ENCODE measurements at regions not wholly inside any gene's neighbourhood (a gene's known extent, or its start where the extent isn't known, plus 50 kb on each side); places are given as distances from the start of the nearest gene placed in this dataset.

- in situ Hi-C loops (cut with MboI; ENCODE audit: low pct_unique_long_range_greater_than_20kb, low sequenced_read_pairs) = no loop called here
- no peak for DNase-seq
Measured at GRCh38 chr6:170232186-170233002, 58.5 kb downstream of the DLL1 start.

- DNase-seq = no peak
- in situ Hi-C loops (cut with MboI; ENCODE audit: low pct_unique_long_range_greater_than_20kb, low sequenced_read_pairs) = no loop called here
Measured at GRCh38 chr6:170231293-170232185, 59.3 kb downstream of the DLL1 start.

DNA sequence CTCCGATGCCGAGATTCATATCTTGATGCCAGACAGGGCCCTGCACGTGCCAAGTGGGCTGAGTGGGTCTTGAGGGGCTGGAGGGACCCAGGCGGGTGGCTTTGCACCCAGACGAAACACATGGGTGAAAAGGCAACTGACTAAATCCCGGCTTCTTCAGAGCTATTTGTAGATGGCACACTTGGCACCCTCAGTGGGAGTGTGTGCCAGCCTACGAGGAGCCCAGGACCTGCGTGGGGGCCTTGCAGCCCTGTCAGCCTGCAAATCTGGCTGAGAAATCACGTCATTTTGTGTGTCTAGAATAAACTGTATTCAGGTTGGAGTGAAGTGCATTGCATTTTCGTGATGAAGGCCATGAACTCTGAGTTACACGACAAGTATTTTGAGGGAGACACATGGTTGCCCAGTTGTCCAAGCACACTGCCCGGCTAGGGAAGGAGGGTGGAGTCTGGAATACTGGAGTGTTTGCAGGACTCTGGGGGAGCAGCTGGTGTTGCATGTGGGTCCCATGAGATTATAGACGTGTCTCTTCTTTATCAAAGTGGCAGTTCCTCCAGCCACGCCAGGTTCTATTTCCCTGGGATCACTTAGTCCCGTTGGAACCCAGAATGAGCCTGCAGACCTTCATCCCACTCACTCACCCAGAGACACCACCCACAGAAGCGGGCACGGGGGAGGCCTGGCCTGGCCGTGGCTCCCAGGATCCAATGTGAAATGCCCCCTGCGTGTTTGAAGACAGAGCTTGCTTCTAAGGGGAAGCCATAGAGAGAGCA is 60.2 kb downstream of the DLL1 start:
- in situ Hi-C loops (cut with MboI; ENCODE audit: low pct_unique_long_range_greater_than_20kb, low sequenced_read_pairs) = no loop called here
- no peak for DNase-seq

- in situ Hi-C loops (cut with MboI; ENCODE audit: low pct_unique_long_range_greater_than_20kb, low sequenced_read_pairs) = no loop called here
- DNase-seq = no peak
Measured at GRCh38 chr6:170229851-170230519, 60.9 kb downstream of the DLL1 start.

DNA sequence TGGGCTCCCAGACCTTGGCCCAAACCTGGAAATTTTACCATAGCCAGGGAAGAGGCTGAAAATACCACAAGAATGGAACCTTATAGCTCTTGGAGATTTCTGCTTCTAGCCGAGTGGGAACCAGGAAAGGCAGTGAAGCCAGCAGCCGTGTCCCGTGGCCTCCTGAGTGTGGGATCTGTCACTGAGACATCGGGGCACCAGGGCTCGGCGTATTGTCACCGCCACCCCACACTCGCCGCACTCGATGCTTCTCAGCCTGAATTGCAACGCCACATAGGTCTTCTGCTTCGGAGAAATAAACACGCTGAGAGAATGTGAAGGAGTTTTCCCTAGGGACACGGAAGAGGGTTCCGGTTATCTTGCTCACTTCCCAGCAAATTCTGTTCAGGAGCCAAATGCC is 61.5 kb downstream of the DLL1 start:
- DNase-seq = no peak
- in situ Hi-C loops (cut with MboI; ENCODE audit: low pct_unique_long_range_greater_than_20kb, low sequenced_read_pairs) = no loop called here

GRCh38 chr6:170228946-170229310 is 62.0 kb downstream of the DLL1 start:
- in situ Hi-C loops (cut with MboI; ENCODE audit: low pct_unique_long_range_greater_than_20kb, low sequenced_read_pairs) = no loop called here
- DNase-seq = no peak

GRCh38 chr6:170227996-170228945 is 62.6 kb downstream of the DLL1 start:
- DNase-seq = no peak
- in situ Hi-C loops (cut with MboI; ENCODE audit: low pct_unique_long_range_greater_than_20kb, low sequenced_read_pairs) = no loop called here

- in situ Hi-C loops (cut with MboI; ENCODE audit: low pct_unique_long_range_greater_than_20kb, low sequenced_read_pairs) = no loop called here
- no peak for DNase-seq
Measured at GRCh38 chr6:170227521-170227983, 63.3 kb downstream of the DLL1 start.

GRCh38 chr6:170226647-170227046 is 64.2 kb downstream of the DLL1 start:
- no peak for DNase-seq
- in situ Hi-C loops (cut with MboI; ENCODE audit: low pct_unique_long_range_greater_than_20kb, low sequenced_read_pairs) = no loop called here

DNA sequence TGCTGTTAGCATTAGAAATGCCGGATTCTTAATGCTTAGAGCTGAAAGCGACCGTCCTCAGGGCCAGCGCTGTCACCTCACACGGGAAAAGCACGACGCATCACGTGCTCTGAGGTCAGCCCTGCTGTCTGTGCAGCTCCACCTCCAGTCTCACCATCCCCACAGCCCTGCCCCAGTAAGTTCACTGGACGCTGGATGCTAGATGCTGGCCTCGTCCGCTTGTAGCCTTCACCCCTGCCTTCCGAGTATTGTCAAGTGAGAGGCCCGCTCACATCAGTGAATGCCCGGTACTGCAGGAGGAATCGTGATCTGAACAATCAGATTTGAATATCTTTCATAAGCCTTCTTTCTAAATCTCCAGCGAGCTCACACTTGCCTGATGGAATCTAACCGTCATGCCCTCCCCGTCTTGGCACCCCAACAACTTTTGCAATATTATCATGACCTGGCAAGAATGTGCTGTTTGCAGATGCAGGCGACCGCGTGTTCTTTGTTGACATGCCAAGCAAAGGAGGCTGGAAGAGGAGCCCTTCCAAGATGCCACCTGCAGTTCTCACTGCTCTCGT is 64.9 kb downstream of the DLL1 start:
- no peak for DNase-seq
- in situ Hi-C loops (cut with MboI; ENCODE audit: low pct_unique_long_range_greater_than_20kb, low sequenced_read_pairs) = no loop called here

GRCh38 chr6:170224694-170225660 is 65.9 kb downstream of the DLL1 start:
- in situ Hi-C loops (cut with MboI; ENCODE audit: low pct_unique_long_range_greater_than_20kb, low sequenced_read_pairs) = no loop called here
- no peak for DNase-seq

- in situ Hi-C loops (cut with MboI; ENCODE audit: low pct_unique_long_range_greater_than_20kb, low sequenced_read_pairs) = no loop called here
- no peak for DNase-seq
Measured at GRCh38 chr6:170223718-170224693, 66.9 kb downstream of the DLL1 start.

- in situ Hi-C loops (cut with MboI; ENCODE audit: low pct_unique_long_range_greater_than_20kb, low sequenced_read_pairs) = no loop called here
- peak; percentile 63 for DNase-seq
Measured at GRCh38 chr6:170222498-170223471, 68.1 kb downstream of the DLL1 start.

- in situ Hi-C loops (cut with MboI; ENCODE audit: low pct_unique_long_range_greater_than_20kb, low sequenced_read_pairs) = no loop called here
- DNase-seq = no peak
Measured at GRCh38 chr6:170221753-170222400, 69.0 kb downstream of the DLL1 start.
